ENCODE measurements at regions not wholly inside any gene's neighbourhood (a gene's known extent, or its start where the extent isn't known, plus 50 kb on each side); places are given as distances from the start of the nearest gene placed in this dataset.

GRCh38 chr4:162912482-162912881 lies 254.2 kb downstream of the NAF1 start:
- H3K36me3 ChIP-seq (ENCODE audit: control insufficient read depth in 2 of 4, insufficient read depth in 4 of 4, low read length in 3 of 4), result no peaks in the 10 kb centered on the region
- H2BK12ac ChIP-seq (ENCODE audit: low read depth, low read length), result no peak overlapping the region
- no peaks in the 10 kb centered on the region for H3K4me1 ChIP-seq (replicated peaks in 1 of 4; ENCODE audit: control insufficient read depth in 3 of 4, insufficient read depth in 4 of 4, low read length in 3 of 4)
- H3K4ac ChIP-seq (replicated peaks; ENCODE audit: insufficient read length, low read depth, low read length), result no peak overlapping the region
- no peak overlapping the region for H3K9ac ChIP-seq (replicated peaks in 1 of 4; ENCODE audit: extremely low read depth in 1 of 4, low read depth in 3 of 4, low read length in 3 of 4)
- no peak overlapping the region for H4K91ac ChIP-seq (replicated peaks; ENCODE audit: insufficient read length, low read length)
- ChIA-PET POLR2A (ENCODE audit: partially characterized antibody) (no interaction called here), CTCF (ENCODE audit: partially characterized antibody) (no interaction called here)
- no peak overlapping the region for H3K14ac ChIP-seq (ENCODE audit: insufficient read length)
- no peak overlapping the region for H2BK15ac ChIP-seq (ENCODE audit: low read length)
- FAIRE-seq (no peak), DNase-seq (ENCODE audit: low read depth in 1 of 2, low spot score in 2 of 2) (no peak)
- no peak overlapping the region for H2BK20ac ChIP-seq (ENCODE audit: low read length)
- H3K18ac ChIP-seq (ENCODE audit: extremely low read depth, low read length), result no peak overlapping the region
- no peak overlapping the region for H2BK5ac ChIP-seq (ENCODE audit: low read depth, low read length)
- H3K23me2 ChIP-seq (ENCODE audit: low read depth, low read length), result no peaks in the 10 kb centered on the region
- H3K27me3 ChIP-seq (replicated peaks in 1 of 4; ENCODE audit: control insufficient read depth in 3 of 4, extremely low read depth in 1 of 4, insufficient read depth in 3 of 4, low read length in 3 of 4), result no peaks in the 10 kb centered on the region
- no peak overlapping the region for H3K27ac ChIP-seq (ENCODE audit: low read depth, low read length)
- H2AFZ ChIP-seq (ENCODE audit: low read length), result no peak overlapping the region
- no peak overlapping the region for H3K23ac ChIP-seq (ENCODE audit: insufficient read length)
- no peak overlapping the region for H2AK5ac ChIP-seq (ENCODE audit: low read depth, low read length)
- H3K4me3 ChIP-seq (ENCODE audit: extremely low read depth in 1 of 4, insufficient read depth in 2 of 4, low read depth in 3 of 4, low read length in 4 of 4), result no peak overlapping the region
- H4K5ac ChIP-seq (ENCODE audit: insufficient read length, low read depth, low read length), result no peak overlapping the region
- H3K56ac ChIP-seq (replicated peaks; ENCODE audit: insufficient read length, low read depth, low read length), result no peak overlapping the region
- peaks cover 0 to 5% of the 10 kb centered on the region in 2 experiments; a peak in 2 of 4 replicates for H3K9me3 ChIP-seq (ENCODE audit: insufficient read depth in 2 of 2, low read depth in 1 of 2, low read length in 1 of 2)
- no peaks in the 10 kb centered on the region for H4K20me1 ChIP-seq (replicated peaks in 1 of 2; ENCODE audit: control insufficient read depth in 1 of 2, insufficient read depth in 2 of 2, low read length in 2 of 2)
- H3K79me1 ChIP-seq (ENCODE audit: low read depth, low read length), result no peaks in the 10 kb centered on the region
- WGBS, 2 experiments (ENCODE audit: extremely low coverage in 1 of 2, insufficient coverage in 1 of 2, insufficient read length in 1 of 2, insufficient replicate concordance in 2 of 2, low coverage in 1 of 2, low lambda C conversion rate in 2 of 2, missing lambda C conversion rate in 1 of 2), result 89% methylated on average over 2 of the region's 2 CpGs; no CpG with 5 or more reads in 1 of the 2 experiments
- H2BK120ac ChIP-seq (replicated peaks; ENCODE audit: low read depth, low read length), result no peak overlapping the region
- H4K8ac ChIP-seq (ENCODE audit: extremely low read depth, insufficient read depth, low read length), result no peak overlapping the region
- H3K4me2 ChIP-seq (ENCODE audit: insufficient read depth in 1 of 2, low read depth in 2 of 2, low read length in 2 of 2), result no peak overlapping the region
- no peaks in the 10 kb centered on the region for H3K79me2 ChIP-seq (ENCODE audit: control insufficient read depth in 1 of 2, insufficient read depth in 2 of 2, low read length in 2 of 2)
- TF ChIP-seq KDM5A (IDR thresholded peaks at IDR 0.05; ENCODE audit: low read length) (no peak), ASH2L (IDR thresholded peaks at IDR 0.05; ENCODE audit: low read length) (no peak), RNF2 (IDR thresholded peaks at IDR 0.05; ENCODE audit: borderline replicate concordance, low read depth, low read length, missing control alignments, poor library complexity, severe bottlenecking) (no peak), POLR2AphosphoS5 (IDR thresholded peaks at IDR 0.05; ENCODE audit: low read depth, low read length) (no peak), EGR1 (IDR thresholded peaks at IDR 0.05; ENCODE audit: borderline replicate concordance, low read depth, low read length) (no peak), SP4 (IDR thresholded peaks at IDR 0.05; ENCODE audit: low read length) (no peak), USF2 (IDR thresholded peaks at IDR 0.05; ENCODE audit: low read length) (no peak), EZH2 (IDR thresholded peaks at IDR 0.05; ENCODE audit: low read depth, low read length, severe bottlenecking) (no peak), ATF2 (IDR thresholded peaks at IDR 0.05; ENCODE audit: low read length) (no peak), SP2 (IDR thresholded peaks at IDR 0.05; ENCODE audit: low read length) (no peak), CEBPB (IDR thresholded peaks at IDR 0.05; ENCODE audit: low read depth, low read length) (no peak), MAFK (IDR thresholded peaks at IDR 0.05; ENCODE audit: low read depth, low read length) (no peak), RFX5 (IDR thresholded peaks at IDR 0.05; ENCODE audit: borderline replicate concordance, low read depth, low read length) (no peak)

Measured in H1 (cell line).